GM12873 (cell line): ENCODE measurements at regions not wholly inside any gene's neighbourhood (a gene's known extent, or its start where the extent isn't known, plus 50 kb on each side); places are given as distances from the start of the nearest gene placed in this dataset.

Source experiments
- TF ChIP-seq, protein P1 (sequence below): IDR thresholded peaks from 2 replicates; pipeline ENCODE4 v1.5.1; 2012; ENCODE audit warnings: low read depth, mild to moderate bottlenecking, moderate library complexity, low read length, control low read depth; ENCODE audit not compliant: insufficient read depth; ENCODE audit errors: missing control alignments

DNA sequence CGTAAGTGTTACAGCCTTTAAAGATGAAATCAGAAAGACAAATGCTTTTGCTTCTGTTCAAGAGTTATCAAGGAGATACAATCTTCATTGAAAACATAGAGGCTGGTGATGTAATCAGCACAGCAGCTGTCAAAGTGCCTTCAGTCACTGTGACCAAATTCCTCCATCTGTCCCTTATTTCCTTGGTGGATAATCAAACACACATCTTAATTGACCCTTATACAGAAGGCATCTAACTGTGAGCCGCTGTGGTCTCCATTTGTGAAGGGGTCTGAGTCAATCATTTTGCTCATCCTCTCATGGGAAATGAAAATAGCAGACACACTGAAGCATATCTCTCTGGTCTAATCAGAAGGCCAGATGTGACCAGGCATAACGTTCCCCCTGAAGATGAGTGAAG lies 130.1 kb upstream of the TLR4 start:
- TF ChIP-seq, protein P1, sequence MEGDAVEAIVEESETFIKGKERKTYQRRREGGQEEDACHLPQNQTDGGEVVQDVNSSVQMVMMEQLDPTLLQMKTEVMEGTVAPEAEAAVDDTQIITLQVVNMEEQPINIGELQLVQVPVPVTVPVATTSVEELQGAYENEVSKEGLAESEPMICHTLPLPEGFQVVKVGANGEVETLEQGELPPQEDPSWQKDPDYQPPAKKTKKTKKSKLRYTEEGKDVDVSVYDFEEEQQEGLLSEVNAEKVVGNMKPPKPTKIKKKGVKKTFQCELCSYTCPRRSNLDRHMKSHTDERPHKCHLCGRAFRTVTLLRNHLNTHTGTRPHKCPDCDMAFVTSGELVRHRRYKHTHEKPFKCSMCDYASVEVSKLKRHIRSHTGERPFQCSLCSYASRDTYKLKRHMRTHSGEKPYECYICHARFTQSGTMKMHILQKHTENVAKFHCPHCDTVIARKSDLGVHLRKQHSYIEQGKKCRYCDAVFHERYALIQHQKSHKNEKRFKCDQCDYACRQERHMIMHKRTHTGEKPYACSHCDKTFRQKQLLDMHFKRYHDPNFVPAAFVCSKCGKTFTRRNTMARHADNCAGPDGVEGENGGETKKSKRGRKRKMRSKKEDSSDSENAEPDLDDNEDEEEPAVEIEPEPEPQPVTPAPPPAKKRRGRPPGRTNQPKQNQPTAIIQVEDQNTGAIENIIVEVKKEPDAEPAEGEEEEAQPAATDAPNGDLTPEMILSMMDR: no peak

GRCh38 chr9:117564839-117565238 lies 139.4 kb upstream of the TLR4 start:
- TF ChIP-seq, protein P1: no peak

GRCh38 chr9:117561761-117562160 lies 142.4 kb upstream of the TLR4 start:
- TF ChIP-seq, protein P1: no peak

GRCh38 chr9:117555964-117556629 lies 141.2 kb upstream of the ASTN2 start:
- TF ChIP-seq, protein P1: peak; percentile 83

DNA sequence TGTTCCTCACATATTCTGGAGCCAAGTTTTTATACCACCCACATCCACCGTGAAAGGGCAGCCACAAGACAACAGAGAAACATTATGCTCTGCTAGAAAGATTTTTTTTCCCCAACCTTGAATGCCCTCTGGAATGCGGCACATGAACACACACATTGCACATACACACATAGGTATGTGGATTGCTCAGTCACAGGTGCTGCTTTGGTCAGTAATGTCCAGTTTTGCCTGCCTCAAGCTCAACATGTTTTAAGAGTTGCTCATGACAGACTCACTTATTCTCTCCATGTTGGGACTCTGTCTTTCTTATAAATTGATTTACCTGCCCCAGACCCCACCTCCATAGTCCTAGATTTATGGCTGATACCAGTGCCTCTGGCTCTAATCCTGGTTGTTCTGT lies 138.0 kb upstream of the ASTN2 start:
- TF ChIP-seq, protein P1: no peak

DNA sequence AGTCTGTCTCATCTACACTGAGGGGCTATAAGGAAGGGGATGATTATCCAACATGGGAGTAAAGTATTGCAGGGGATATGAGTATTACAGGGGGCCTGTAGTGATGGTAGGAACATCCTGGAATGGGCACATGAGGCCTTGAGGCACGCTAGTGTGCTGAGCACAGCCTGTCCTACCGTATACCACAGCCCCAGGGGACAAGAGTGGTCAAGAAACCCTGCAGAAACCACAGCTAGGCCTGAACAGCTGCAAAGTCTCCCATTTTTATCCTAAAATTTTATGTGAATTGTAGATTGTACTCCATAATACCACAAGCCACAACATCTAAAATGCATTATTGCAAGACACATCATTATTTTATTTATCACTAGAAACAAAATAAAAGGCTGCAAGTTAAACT lies 136.3 kb upstream of the ASTN2 start:
- TF ChIP-seq, protein P1: no peak

GRCh38 chr9:117549444-117549843 lies 134.6 kb upstream of the ASTN2 start:
- TF ChIP-seq, protein P1: no peak

DNA sequence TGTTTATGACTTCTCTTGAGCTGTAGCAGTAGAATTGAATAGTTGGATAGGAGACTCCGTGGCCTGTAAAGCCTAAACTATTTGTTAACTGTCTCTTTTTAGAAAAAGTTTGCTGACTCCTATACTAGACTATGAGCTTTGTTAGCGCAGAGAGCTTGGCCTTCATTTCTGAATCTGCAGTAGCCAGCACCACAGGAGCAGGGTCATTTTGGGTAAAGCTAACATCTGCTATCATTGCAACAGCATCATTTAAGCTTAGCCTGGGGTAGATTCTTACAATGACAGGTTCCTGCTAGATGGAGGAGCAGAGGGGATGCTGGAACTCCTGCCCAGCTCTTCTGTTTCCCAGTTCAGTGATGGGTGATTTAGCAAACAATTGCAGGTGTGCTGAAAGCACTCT lies 133.7 kb upstream of the ASTN2 start:
- TF ChIP-seq, protein P1: no peak
